ENCODE measurements at regions not wholly inside any gene's neighbourhood (a gene's known extent, or its start where the extent isn't known, plus 50 kb on each side); places are given as distances from the start of the nearest gene placed in this dataset.

- no peak for DNase-seq
Observed at GRCh38 chr16:79915761-79916160, 315.2 kb upstream of the MAF start.

- no peak for DNase-seq
Observed at GRCh38 chr16:79914961-79915720, 314.6 kb upstream of the MAF start.

- no peak for DNase-seq
Observed at GRCh38 chr16:79912592-79913310, 312.2 kb upstream of the MAF start.

GRCh38 chr16:79911660-79912059, 311.1 kb upstream of the MAF start:
- no peak for DNase-seq

GRCh38 chr16:79909571-79909970, 309.0 kb upstream of the MAF start:
- DNase-seq = no peak

- no peak for DNase-seq
Observed at GRCh38 chr16:79903471-79903870, 302.9 kb upstream of the MAF start.

GRCh38 chr16:79902351-79902750, 301.8 kb upstream of the MAF start:
- DNase-seq = no peak

GRCh38 chr16:79901522-79901921, 301.0 kb upstream of the MAF start:
- no peak for DNase-seq

- no peak for DNase-seq
Observed at GRCh38 chr16:79899716-79900115, 299.2 kb upstream of the MAF start.

GRCh38 chr16:79899316-79899715, 298.8 kb upstream of the MAF start:
- no peak for DNase-seq

GRCh38 chr16:79898703-79899102, 298.2 kb upstream of the MAF start:
- no peak for DNase-seq

- DNase-seq = no peak
Observed at GRCh38 chr16:79897453-79898146, 297.1 kb upstream of the MAF start.

- no peak for DNase-seq
Observed at GRCh38 chr16:79897104-79897452, 296.5 kb upstream of the MAF start.

GRCh38 chr16:79895917-79896203, 295.3 kb upstream of the MAF start:
- no peak for DNase-seq

GRCh38 chr16:79895053-79895916, 294.7 kb upstream of the MAF start:
- no peak for DNase-seq

GRCh38 chr16:79893445-79893844, 292.9 kb upstream of the MAF start:
- no peak for DNase-seq

GRCh38 chr16:79892278-79892677, 291.7 kb upstream of the MAF start:
- DNase-seq = no peak

- DNase-seq = no peak
Observed at GRCh38 chr16:79891458-79891857, 290.9 kb upstream of the MAF start.

GRCh38 chr16:79887541-79888540, 287.3 kb upstream of the MAF start:
- no peak for DNase-seq

- DNase-seq = no peak
Observed at GRCh38 chr16:79885320-79885719, 284.8 kb upstream of the MAF start.

- no peak for DNase-seq
Observed at GRCh38 chr16:79883494-79883893, 283.0 kb upstream of the MAF start.
